Ureter (tissue), 1 donor: ENCODE measurements at regions not wholly inside any gene's neighbourhood (a gene's known extent, or its start where the extent isn't known, plus 50 kb on each side); places are given as distances from the start of the nearest gene placed in this dataset.

ENCODE experiments used
- DNase-seq: peaks from one replicate; pipeline ENCODE4 v3.0.0-alpha.2; 2020; ENCODE audit warnings: low spot score
- donor health status: DM: yes; HTN: yes; CAD: no.

- no peak for DNase-seq
Measured at GRCh38 chr6:140985679-140986275, 1146.9 kb upstream of the GJE1 start.

GRCh38 chr6:140980265-140980887 lies 1152.3 kb upstream of the GJE1 start:
- no peak for DNase-seq

- no peak for DNase-seq
Measured at GRCh38 chr6:140979642-140980091, 1153.1 kb upstream of the GJE1 start.

GRCh38 chr6:140977403-140977802 lies 1155.3 kb upstream of the GJE1 start:
- no peak for DNase-seq

GRCh38 chr6:140976806-140977205 lies 1155.9 kb upstream of the GJE1 start:
- DNase-seq: no peak

GRCh38 chr6:140970485-140970884 lies 1162.2 kb upstream of the GJE1 start:
- DNase-seq: no peak

GRCh38 chr6:140968062-140968461 lies 1164.7 kb upstream of the GJE1 start:
- DNase-seq: no peak

GRCh38 chr6:140966676-140967075 lies 1166.0 kb upstream of the GJE1 start:
- DNase-seq: no peak

- DNase-seq: no peak
Measured at GRCh38 chr6:140960566-140960965, 1172.2 kb upstream of the GJE1 start.

GRCh38 chr6:140957386-140957785 lies 1175.3 kb upstream of the GJE1 start:
- DNase-seq: no peak

- DNase-seq: no peak
Measured at GRCh38 chr6:140956571-140957369, 1176.0 kb upstream of the GJE1 start.

GRCh38 chr6:140940251-140940925 lies 1192.3 kb upstream of the GJE1 start:
- DNase-seq: no peak

GRCh38 chr6:140932909-140933308 lies 1199.8 kb upstream of the GJE1 start:
- DNase-seq: no peak

- DNase-seq: no peak
Measured at GRCh38 chr6:140931581-140931980, 1201.1 kb upstream of the GJE1 start.

- no peak for DNase-seq
Measured at GRCh38 chr6:140929121-140929520, 1203.6 kb upstream of the GJE1 start.

GRCh38 chr6:140923048-140923447 lies 1209.7 kb upstream of the GJE1 start:
- DNase-seq: no peak

- no peak for DNase-seq
Measured at GRCh38 chr6:140921366-140922226, 1211.1 kb upstream of the GJE1 start.

- no peak for DNase-seq
Measured at GRCh38 chr6:140917911-140918310, 1214.8 kb upstream of the GJE1 start.

GRCh38 chr6:140915551-140915950 lies 1217.2 kb upstream of the GJE1 start:
- DNase-seq: no peak

GRCh38 chr6:140915103-140915502 lies 1217.6 kb upstream of the GJE1 start:
- DNase-seq: no peak

GRCh38 chr6:140912686-140913085 lies 1220.0 kb upstream of the GJE1 start:
- no peak for DNase-seq
